ENCODE measurements at regions not wholly inside any gene's neighbourhood (a gene's known extent, or its start where the extent isn't known, plus 50 kb on each side); places are given as distances from the start of the nearest gene placed in this dataset.

GRCh38 chr2:35614640-35615039 is 740.9 kb upstream of the CRIM1 start:
- no TSS peak for BruUV-seq (replicated peaks)
- intact Hi-C loops (cut with micrococcal nuclease; ENCODE audit: unreplicated experiment) = no loop called here
- Histone ChIP-seq H4K20me1 (ENCODE audit: insufficient read depth) (no peaks in the 10 kb centered on the region; the same call in 1 of the 2 replicates), H3K36me3 (ENCODE audit: low read depth) (no peaks in the 10 kb centered on the region), H3K79me2 (ENCODE audit: low read depth) (no peaks in the 10 kb centered on the region), H3K27ac (no peak overlapping the region), H3K9me3 (ENCODE audit: insufficient read depth, low read depth) (no peaks in the 10 kb centered on the region), H3K4me2 (no peak overlapping the region), H3K4me1 (replicated peaks; ENCODE audit: insufficient read depth) (no peaks in the 10 kb centered on the region), H3K4me3 (no peak overlapping the region), H3K9me2 (ENCODE audit: insufficient read depth) (no peaks in the 10 kb centered on the region), H3F3A (ENCODE audit: insufficient read depth, low read depth) (no peaks in the 10 kb centered on the region), H2AFZ (no peak overlapping the region), H3K27me3 (ENCODE audit: insufficient read depth, low read depth) (no peaks in the 10 kb centered on the region)
- no peak for TF ChIP-seq EZH2 (IDR thresholded peaks at IDR 0.05; ENCODE audit: low read depth)
- TF ChIP-seq, protein P1, sequence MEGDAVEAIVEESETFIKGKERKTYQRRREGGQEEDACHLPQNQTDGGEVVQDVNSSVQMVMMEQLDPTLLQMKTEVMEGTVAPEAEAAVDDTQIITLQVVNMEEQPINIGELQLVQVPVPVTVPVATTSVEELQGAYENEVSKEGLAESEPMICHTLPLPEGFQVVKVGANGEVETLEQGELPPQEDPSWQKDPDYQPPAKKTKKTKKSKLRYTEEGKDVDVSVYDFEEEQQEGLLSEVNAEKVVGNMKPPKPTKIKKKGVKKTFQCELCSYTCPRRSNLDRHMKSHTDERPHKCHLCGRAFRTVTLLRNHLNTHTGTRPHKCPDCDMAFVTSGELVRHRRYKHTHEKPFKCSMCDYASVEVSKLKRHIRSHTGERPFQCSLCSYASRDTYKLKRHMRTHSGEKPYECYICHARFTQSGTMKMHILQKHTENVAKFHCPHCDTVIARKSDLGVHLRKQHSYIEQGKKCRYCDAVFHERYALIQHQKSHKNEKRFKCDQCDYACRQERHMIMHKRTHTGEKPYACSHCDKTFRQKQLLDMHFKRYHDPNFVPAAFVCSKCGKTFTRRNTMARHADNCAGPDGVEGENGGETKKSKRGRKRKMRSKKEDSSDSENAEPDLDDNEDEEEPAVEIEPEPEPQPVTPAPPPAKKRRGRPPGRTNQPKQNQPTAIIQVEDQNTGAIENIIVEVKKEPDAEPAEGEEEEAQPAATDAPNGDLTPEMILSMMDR (conservative IDR thresholded peaks at IDR 0.05) = no peak
- DNase-seq = no peak
- POLR2A ChIA-PET (ENCODE audit: unreplicated experiment) = no interaction called here
- CTCF ChIA-PET = no interaction called here

DNA sequence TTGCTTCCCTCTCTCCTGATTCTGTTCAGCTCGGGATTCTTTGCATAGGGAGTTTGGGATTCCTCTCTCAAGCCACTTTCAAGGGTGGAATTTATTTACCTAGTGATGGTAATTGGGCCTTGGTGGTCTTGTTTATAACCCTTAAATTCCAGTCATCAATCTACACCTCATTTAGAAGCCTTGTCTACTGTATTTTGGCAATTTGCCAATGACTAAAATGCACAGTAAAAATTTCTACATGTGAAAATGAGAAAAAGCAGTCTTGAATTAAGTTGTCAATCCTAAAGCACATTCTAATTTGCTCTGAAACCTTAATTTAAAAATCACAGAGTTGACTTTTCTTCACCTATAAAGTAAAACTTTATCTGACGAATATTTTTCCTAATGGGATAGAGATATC is 749.2 kb upstream of the CRIM1 start:
- no TSS peak for BruUV-seq (replicated peaks)
- ChIA-PET CTCF (no interaction called here), POLR2A (ENCODE audit: unreplicated experiment) (no interaction called here)
- Histone ChIP-seq H3K27ac (no peak overlapping the region), H3K36me3 (ENCODE audit: low read depth) (no peaks in the 10 kb centered on the region), H4K20me1 (ENCODE audit: insufficient read depth) (no peaks in the 10 kb centered on the region), H2AFZ (no peak overlapping the region), H3K4me1 (replicated peaks; ENCODE audit: insufficient read depth) (no peaks in the 10 kb centered on the region), H3K4me3 (no peak overlapping the region), H3K27me3 (ENCODE audit: insufficient read depth, low read depth) (no peaks in the 10 kb centered on the region), H3K4me2 (no peak overlapping the region), H3K9me2 (ENCODE audit: insufficient read depth) (0 out of 2 replicates have a peak, but pooled peaks cover 3% of the 10 kb centered on the region), H3F3A (ENCODE audit: insufficient read depth, low read depth) (no peaks in the 10 kb centered on the region), H3K9me3 (ENCODE audit: insufficient read depth, low read depth) (no peaks in the 10 kb centered on the region), H3K79me2 (ENCODE audit: low read depth) (no peaks in the 10 kb centered on the region)
- no peak for DNase-seq
- TF ChIP-seq, protein P1 (conservative IDR thresholded peaks at IDR 0.05) = no peak
- TF ChIP-seq EZH2 (IDR thresholded peaks at IDR 0.05; ENCODE audit: low read depth) = no peak
- intact Hi-C loops (cut with micrococcal nuclease; ENCODE audit: unreplicated experiment) = no loop called here

GRCh38 chr2:35598310-35598709 is 757.3 kb upstream of the CRIM1 start:
- H3K27me3 ChIP-seq (ENCODE audit: insufficient read depth, low read depth) = no peaks in the 10 kb centered on the region
- no peak overlapping the region for H3K27ac ChIP-seq
- H3K79me2 ChIP-seq (ENCODE audit: low read depth) = no peaks in the 10 kb centered on the region
- CTCF ChIA-PET = no interaction called here
- H3K9me2 ChIP-seq (ENCODE audit: insufficient read depth) = no peaks in the 10 kb centered on the region
- no peaks in the 10 kb centered on the region for H3K9me3 ChIP-seq (ENCODE audit: insufficient read depth, low read depth)
- TF ChIP-seq, protein P1 (conservative IDR thresholded peaks at IDR 0.05) = no peak
- no peak for TF ChIP-seq EZH2 (IDR thresholded peaks at IDR 0.05; ENCODE audit: low read depth)
- H4K20me1 ChIP-seq (ENCODE audit: insufficient read depth) = no peaks in the 10 kb centered on the region
- POLR2A ChIA-PET (ENCODE audit: unreplicated experiment) = no interaction called here
- no peaks in the 10 kb centered on the region for H3F3A ChIP-seq (ENCODE audit: insufficient read depth, low read depth)
- H3K36me3 ChIP-seq (ENCODE audit: low read depth) = no peaks in the 10 kb centered on the region
- no peak for DNase-seq
- H3K4me2 ChIP-seq = no peak overlapping the region
- intact Hi-C loops (cut with micrococcal nuclease; ENCODE audit: unreplicated experiment) = no loop called here
- no peak overlapping the region for H3K4me3 ChIP-seq
- no peaks in the 10 kb centered on the region for H3K4me1 ChIP-seq (replicated peaks; ENCODE audit: insufficient read depth)
- no TSS peak for BruUV-seq (replicated peaks)
- H2AFZ ChIP-seq = no peak overlapping the region

All from PC-9 (cell line).